IMR-90 (cell line): ENCODE measurements at regions not wholly inside any gene's neighbourhood (a gene's known extent, or its start where the extent isn't known, plus 50 kb on each side); places are given as distances from the start of the nearest gene placed in this dataset.

Source experiments
- ATAC-seq: fragments of 200-7000 bp; cut with Tn5 transposase; 2 replicates; pipeline ENCODE4 v1.9.1; 2020; ENCODE audit warnings: low read depth, mild to moderate bottlenecking, moderate library complexity
- BruUV-seq: library from RNA; stranded (reverse); fragments of 400-500 nt; replicated peaks from 2 replicates; lab custom pipeline; 2021; lab: Mats Ljungman, UMichigan
- CTCF ChIA-PET: fragments of 300-600 bp; formaldehyde crosslinking; extraction: SDS; loops from one replicate; lab custom pipeline; 2021; ENCODE audit warnings: antibody characterized with exemption; lab: Yijun Ruan, JAX
- POLR2A ChIA-PET: fragments of 300-600 bp; sonication (Branson Sonifier 250); formaldehyde crosslinking; loops from one replicate; lab custom pipeline; 2022; ENCODE audit warnings: antibody characterized with exemption; ENCODE audit not compliant: unreplicated experiment; lab: Charles Lee
- DNase-seq: peaks from one replicate; pipeline ENCODE4 v3.0.0; 2013
- H2AFZ ChIP-seq: replicated peaks from 2 replicates; pipeline ENCODE3; 2013; ENCODE audit warnings: low read length, mild to moderate bottlenecking; ENCODE audit not compliant: poor library complexity
- H2AK5ac ChIP-seq: 2 replicates; pipeline ENCODE4 v1.6.1; 2013; ENCODE audit warnings: low read depth, low read length, inconsistent platforms
- H2AK9ac ChIP-seq: replicated peaks from 2 replicates; pipeline ENCODE3; 2013; ENCODE audit warnings: mild to moderate bottlenecking, low read depth, low read length, moderate library complexity; ENCODE audit not compliant: poor library complexity
- H2BK120ac ChIP-seq: 2 replicates; pipeline ENCODE4 v1.6.1; 2013; ENCODE audit warnings: low read depth, low read length, inconsistent platforms
- H2BK15ac ChIP-seq: 3 replicates; pipeline ENCODE4 v1.6.1; 2013; ENCODE audit warnings: low read depth, low read length, inconsistent platforms
- H2BK20ac ChIP-seq: 2 replicates; pipeline ENCODE4 v1.6.1; 2013; ENCODE audit warnings: low read depth, mild to moderate bottlenecking, inconsistent platforms, low read length, moderate library complexity
- H2BK5ac ChIP-seq: 2 replicates; pipeline ENCODE4 v1.6.1; 2013; ENCODE audit warnings: mild to moderate bottlenecking, low read depth, low read length, inconsistent platforms; ENCODE audit not compliant: poor library complexity, severe bottlenecking
- H3K14ac ChIP-seq: replicated peaks from 2 replicates; pipeline ENCODE4 v1.6.1; 2013; ENCODE audit warnings: low read depth, low read length, inconsistent platforms
- H3K18ac ChIP-seq: 2 replicates; pipeline ENCODE4 v1.6.1; 2013; ENCODE audit warnings: low read depth, low read length, control low read depth
- H3K23ac ChIP-seq: 2 replicates; pipeline ENCODE4 v1.6.1; 2013; ENCODE audit warnings: low read depth, low read length, inconsistent platforms
- H3K27ac ChIP-seq: 2 replicates; pipeline ENCODE4 v1.5.1; 2013; ENCODE audit warnings: mild to moderate bottlenecking, control low read depth, low read length; ENCODE audit not compliant: insufficient read depth
- H3K27me3 ChIP-seq: 2 replicates; pipeline ENCODE4 v1.6.1; 2013; ENCODE audit warnings: low read length; ENCODE audit not compliant: control insufficient read depth, insufficient read depth
- H3K36me3 ChIP-seq: 2 replicates; pipeline ENCODE4 v1.6.1; 2013; ENCODE audit warnings: low read length, mixed read lengths; ENCODE audit not compliant: control insufficient read depth, insufficient read depth
- H3K4ac ChIP-seq: 2 replicates; pipeline ENCODE4 v1.6.1; 2013; ENCODE audit warnings: low read depth, low read length, inconsistent platforms
- H3K4me1 ChIP-seq: 2 replicates; pipeline ENCODE4 v1.6.1; 2013; ENCODE audit warnings: low read length, mixed read lengths; ENCODE audit not compliant: control insufficient read depth, insufficient read depth
- H3K4me2 ChIP-seq: 2 replicates; pipeline ENCODE4 v1.6.1; 2013; ENCODE audit warnings: low read depth, mild to moderate bottlenecking, control low read depth, low read length, moderate library complexity
- H3K4me3 ChIP-seq: 2 replicates; pipeline ENCODE4 v1.5.1; 2013; ENCODE audit warnings: low read depth, mild to moderate bottlenecking, control low read depth, low read length, moderate library complexity; ENCODE audit not compliant: insufficient read depth
- H3K56ac ChIP-seq: 2 replicates; pipeline ENCODE4 v1.6.1; 2013; ENCODE audit warnings: low read length, inconsistent platforms; ENCODE audit not compliant: insufficient read depth; ENCODE audit errors: extremely low read depth
- H3K79me1 ChIP-seq, 2 experiments: 2 replicates each; pipeline ENCODE4 v1.6.1; 2013; ENCODE audit warnings: low read length in 2 of 2, inconsistent platforms in 1 of 2, low read depth in 1 of 2
- H3K9ac ChIP-seq: 2 replicates; pipeline ENCODE4 v1.6.1; 2013; ENCODE audit warnings: low read depth, low read length, control low read depth
- H3K9me1 ChIP-seq: 2 replicates; pipeline ENCODE4 v1.6.1; 2013; ENCODE audit warnings: low read length, inconsistent platforms; ENCODE audit not compliant: insufficient read depth
- H3K9me3 ChIP-seq: 2 replicates; pipeline ENCODE4 v1.6.1; 2013; ENCODE audit warnings: low read length; ENCODE audit not compliant: control insufficient read depth, insufficient read depth
- H4K20me1 ChIP-seq: 2 replicates; pipeline ENCODE4 v1.6.1; 2013; ENCODE audit warnings: low read length, inconsistent platforms; ENCODE audit not compliant: insufficient read depth
- H4K5ac ChIP-seq: 2 replicates; pipeline ENCODE4 v1.6.1; 2013; ENCODE audit warnings: mild to moderate bottlenecking, low read depth, low read length, control low read depth
- H4K8ac ChIP-seq, 2 experiments: 2 replicates each; pipeline ENCODE4 v1.6.1; 2013; ENCODE audit warnings: low read depth in 2 of 2, low read length in 2 of 2, control low read depth in 1 of 2, inconsistent platforms in 1 of 2
- H4K91ac ChIP-seq: 2 replicates; pipeline ENCODE4 v1.6.1; 2013; ENCODE audit warnings: low read depth, low read length, inconsistent platforms; ENCODE audit not compliant: insufficient read depth
- FOS ChIP-seq: fragments of 150-350 bp; IDR thresholded peaks from 2 replicates; pipeline ENCODE4 v1.6.1; 2016; ENCODE audit warnings: low read depth, low read length
- WGBS, 2 experiments: methylation state at CpG; one replicate each; pipeline versions ENCODE4 v1.1.5 to v1.1.7; 2013; ENCODE audit warnings: missing lambda C conversion rate in 2 of 2; ENCODE audit not compliant: insufficient read length in 1 of 2; ENCODE audit errors: extremely low coverage in 2 of 2; 5-methylcytosine and 5-hydroxymethylcytosine counted together
- dilution Hi-C: fragments of 300-500 bp; cut with HindIII; formaldehyde crosslinking; loops from one replicate; pipeline ENCODE4 v1.14.3; 2018; ENCODE audit warnings: low sequenced_read_pairs; ENCODE audit not compliant: unreplicated experiment
- in situ Hi-C: fragments of 300-500 bp; cut with MboI; formaldehyde crosslinking; loops from 3 replicates; pipeline ENCODE4 v1.14.3; 2019; ENCODE audit warnings: low sequenced_read_pairs, inconsistent platforms, mixed read lengths
- intact Hi-C: fragments of 100-400 bp; cut with micrococcal nuclease; formaldehyde crosslinking; loops from 2 replicates; pipeline ENCODE4 v1.10.0; 2022
- TF ChIP-seq, protein P1 (sequence below): fragments of 150-350 bp; IDR thresholded peaks from 2 replicates; pipeline ENCODE4 v1.6.1; 2016; ENCODE audit warnings: low read depth, mild to moderate bottlenecking, low read length, moderate library complexity, borderline replicate concordance

DNA sequence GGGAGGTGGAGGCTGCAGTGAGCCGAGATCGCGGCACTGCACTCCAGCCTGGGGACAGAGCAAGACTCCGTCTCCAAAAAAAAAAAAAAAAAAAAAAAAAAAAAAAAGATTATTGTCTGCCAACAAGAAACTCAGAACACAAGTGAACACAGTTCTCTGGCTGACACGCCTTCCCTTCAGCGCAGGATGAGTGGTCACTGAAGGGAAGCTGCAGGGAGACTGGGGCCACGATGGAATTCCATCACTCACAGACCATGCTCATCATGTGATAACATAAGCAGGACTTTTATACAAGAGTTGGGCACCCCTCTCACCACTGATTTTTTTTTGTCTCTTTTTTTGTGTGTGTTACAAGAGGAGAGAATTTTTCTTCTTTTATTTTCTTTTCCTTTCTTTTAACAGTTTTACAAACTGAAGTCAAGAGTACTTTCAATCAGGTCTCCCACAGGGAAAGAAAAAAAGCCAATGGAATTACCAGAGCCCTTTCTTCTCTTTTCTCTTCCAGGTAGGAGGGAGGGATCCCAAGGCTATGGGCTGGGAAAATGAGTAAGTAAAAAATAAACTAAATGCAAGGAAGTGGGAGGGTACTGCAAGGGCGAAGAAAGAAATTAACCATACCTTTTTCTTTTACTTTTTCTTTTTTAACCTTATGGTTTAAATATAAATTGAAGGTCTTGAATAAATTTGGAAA, 435.6 kb downstream of the GPM6A start:
- Histone ChIP-seq H2BK20ac (no peak overlapping the region), H3K14ac (no peak overlapping the region), H3K4me1 (no peaks in the 10 kb centered on the region), H3K18ac (no peak overlapping the region), H4K8ac (no peak overlapping the region), H2BK15ac (no peak overlapping the region), H3K4me2 (no peak overlapping the region), H2BK120ac (no peak overlapping the region), H3K79me1 (no peaks in the 10 kb centered on the region), H3K23ac (no peak overlapping the region), H4K91ac (no peak overlapping the region), H3K9me3 (no peaks in the 10 kb centered on the region), H3K27ac (no peak overlapping the region), H2AFZ (no peak overlapping the region), H2AK9ac (no peak overlapping the region), H3K56ac (no peak overlapping the region), H3K36me3 (no peaks in the 10 kb centered on the region), H3K9me1 (no peaks in the 10 kb centered on the region), H2AK5ac (no peak overlapping the region), H3K9ac (no peak overlapping the region), H2BK5ac (no peak overlapping the region), H3K27me3 (no peaks in the 10 kb centered on the region), H3K4me3 (no peak overlapping the region), H3K4ac (no peak overlapping the region), H4K20me1 (no peaks in the 10 kb centered on the region), H4K5ac (no peak overlapping the region)
- ATAC-seq, result no peak
- no TSS peak for BruUV-seq
- intact Hi-C loops (no loop called here), dilution Hi-C loops (no loop called here), in situ Hi-C loops (no loop called here)
- ChIA-PET POLR2A (no interaction called here), CTCF (no interaction called here)
- TF ChIP-seq, protein P1, sequence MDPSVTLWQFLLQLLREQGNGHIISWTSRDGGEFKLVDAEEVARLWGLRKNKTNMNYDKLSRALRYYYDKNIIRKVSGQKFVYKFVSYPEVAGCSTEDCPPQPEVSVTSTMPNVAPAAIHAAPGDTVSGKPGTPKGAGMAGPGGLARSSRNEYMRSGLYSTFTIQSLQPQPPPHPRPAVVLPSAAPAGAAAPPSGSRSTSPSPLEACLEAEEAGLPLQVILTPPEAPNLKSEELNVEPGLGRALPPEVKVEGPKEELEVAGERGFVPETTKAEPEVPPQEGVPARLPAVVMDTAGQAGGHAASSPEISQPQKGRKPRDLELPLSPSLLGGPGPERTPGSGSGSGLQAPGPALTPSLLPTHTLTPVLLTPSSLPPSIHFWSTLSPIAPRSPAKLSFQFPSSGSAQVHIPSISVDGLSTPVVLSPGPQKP, result no peak
- TF ChIP-seq FOS, result no peak
- no peak for DNase-seq
- WGBS, 2 experiments, result no CpG with 5 or more reads among the region's 8 CpGs
